ENCODE measurements at regions not wholly inside any gene's neighbourhood (a gene's known extent, or its start where the extent isn't known, plus 50 kb on each side); places are given as distances from the start of the nearest gene placed in this dataset.

DNA sequence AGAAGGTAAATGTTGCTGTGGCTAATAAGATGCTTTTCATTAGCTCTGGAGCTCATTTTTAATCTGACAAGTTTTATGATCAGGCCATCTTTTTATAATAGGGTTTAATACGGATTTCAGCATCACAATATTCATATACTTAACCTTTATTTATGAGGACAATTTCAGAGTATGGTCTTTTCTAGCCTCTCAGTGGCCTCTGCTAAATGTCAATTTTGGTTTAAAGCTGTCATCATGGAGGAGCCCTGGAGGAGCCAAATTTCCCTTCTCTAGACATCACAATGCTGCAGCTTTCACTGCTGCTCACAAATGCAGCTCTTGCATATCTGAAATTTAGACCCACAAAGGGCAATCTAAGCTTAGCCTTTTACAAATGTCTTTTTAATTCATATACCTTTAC is 510.4 kb downstream of the PCDH7 start:
- TF ChIP-seq POLR2A (IDR thresholded peaks at IDR 0.05; ENCODE audit: low read length) (no peak), GATA1 (IDR thresholded peaks at IDR 0.05; ENCODE audit: low read depth, low read length) (no peak)
